ENCODE measurements at regions not wholly inside any gene's neighbourhood (a gene's known extent, or its start where the extent isn't known, plus 50 kb on each side); places are given as distances from the start of the nearest gene placed in this dataset.

DNA sequence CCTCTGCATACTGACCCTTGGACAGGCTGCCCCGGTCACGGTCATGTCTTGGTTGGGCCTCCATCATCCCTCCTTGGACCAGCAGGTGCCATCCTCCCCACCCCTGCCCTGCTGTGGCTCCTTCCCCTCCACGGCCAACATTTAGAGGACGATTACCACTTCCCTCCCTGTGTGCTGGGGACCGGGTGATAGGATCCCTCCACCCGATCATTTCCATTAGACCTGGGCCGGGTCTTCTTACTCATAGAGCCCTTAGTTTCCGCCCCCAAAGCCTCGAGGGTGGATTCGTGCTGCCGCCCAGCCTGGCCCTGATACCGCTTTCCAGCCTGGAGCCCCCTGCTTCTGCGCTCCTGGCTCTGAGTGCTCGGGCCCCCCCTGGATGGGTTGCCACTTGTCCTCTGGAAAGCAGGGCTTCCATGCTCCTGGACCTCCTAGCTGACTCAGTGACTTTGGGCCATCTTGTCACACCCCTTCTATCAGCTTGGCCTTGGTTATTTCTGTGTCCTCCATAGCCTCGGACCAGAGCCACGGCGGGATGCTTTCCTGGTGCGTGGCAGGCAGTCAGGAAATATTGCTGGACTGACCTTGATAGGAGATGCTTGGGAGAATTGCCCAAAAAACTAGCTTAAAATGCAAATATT is 171.4 kb downstream of the SEC14L1 start:
- TF ChIP-seq SIN3A (IDR thresholded peaks at IDR 0.05; ENCODE audit: borderline replicate concordance, insufficient read depth, low read length): no peak
- TF ChIP-seq, protein P1, sequence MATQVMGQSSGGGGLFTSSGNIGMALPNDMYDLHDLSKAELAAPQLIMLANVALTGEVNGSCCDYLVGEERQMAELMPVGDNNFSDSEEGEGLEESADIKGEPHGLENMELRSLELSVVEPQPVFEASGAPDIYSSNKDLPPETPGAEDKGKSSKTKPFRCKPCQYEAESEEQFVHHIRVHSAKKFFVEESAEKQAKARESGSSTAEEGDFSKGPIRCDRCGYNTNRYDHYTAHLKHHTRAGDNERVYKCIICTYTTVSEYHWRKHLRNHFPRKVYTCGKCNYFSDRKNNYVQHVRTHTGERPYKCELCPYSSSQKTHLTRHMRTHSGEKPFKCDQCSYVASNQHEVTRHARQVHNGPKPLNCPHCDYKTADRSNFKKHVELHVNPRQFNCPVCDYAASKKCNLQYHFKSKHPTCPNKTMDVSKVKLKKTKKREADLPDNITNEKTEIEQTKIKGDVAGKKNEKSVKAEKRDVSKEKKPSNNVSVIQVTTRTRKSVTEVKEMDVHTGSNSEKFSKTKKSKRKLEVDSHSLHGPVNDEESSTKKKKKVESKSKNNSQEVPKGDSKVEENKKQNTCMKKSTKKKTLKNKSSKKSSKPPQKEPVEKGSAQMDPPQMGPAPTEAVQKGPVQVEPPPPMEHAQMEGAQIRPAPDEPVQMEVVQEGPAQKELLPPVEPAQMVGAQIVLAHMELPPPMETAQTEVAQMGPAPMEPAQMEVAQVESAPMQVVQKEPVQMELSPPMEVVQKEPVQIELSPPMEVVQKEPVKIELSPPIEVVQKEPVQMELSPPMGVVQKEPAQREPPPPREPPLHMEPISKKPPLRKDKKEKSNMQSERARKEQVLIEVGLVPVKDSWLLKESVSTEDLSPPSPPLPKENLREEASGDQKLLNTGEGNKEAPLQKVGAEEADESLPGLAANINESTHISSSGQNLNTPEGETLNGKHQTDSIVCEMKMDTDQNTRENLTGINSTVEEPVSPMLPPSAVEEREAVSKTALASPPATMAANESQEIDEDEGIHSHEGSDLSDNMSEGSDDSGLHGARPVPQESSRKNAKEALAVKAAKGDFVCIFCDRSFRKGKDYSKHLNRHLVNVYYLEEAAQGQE (IDR thresholded peaks at IDR 0.05; ENCODE audit: insufficient read depth in 1 of 2, low read depth in 2 of 2, low read length in 2 of 2): no peak
- TF ChIP-seq TAF1 (IDR thresholded peaks at IDR 0.05; ENCODE audit: borderline replicate concordance, insufficient read depth, low read length): no peak
- TF ChIP-seq POLR2AphosphoS5 (IDR thresholded peaks at IDR 0.05; ENCODE audit: low read depth, low read length): no peak

Measured in PFSK-1 (cell line).